GM21576 (cell line): ENCODE measurements at regions not wholly inside any gene's neighbourhood (a gene's known extent, or its start where the extent isn't known, plus 50 kb on each side); places are given as distances from the start of the nearest gene placed in this dataset.

Experiments
- ATAC-seq: cut with Tn5 transposase; IDR thresholded peaks from one replicate; pipeline ENCODE4 v1.9.1; 2021; ENCODE audit warnings: mild to moderate bottlenecking, moderate library complexity; ENCODE audit not compliant: unreplicated experiment

DNA sequence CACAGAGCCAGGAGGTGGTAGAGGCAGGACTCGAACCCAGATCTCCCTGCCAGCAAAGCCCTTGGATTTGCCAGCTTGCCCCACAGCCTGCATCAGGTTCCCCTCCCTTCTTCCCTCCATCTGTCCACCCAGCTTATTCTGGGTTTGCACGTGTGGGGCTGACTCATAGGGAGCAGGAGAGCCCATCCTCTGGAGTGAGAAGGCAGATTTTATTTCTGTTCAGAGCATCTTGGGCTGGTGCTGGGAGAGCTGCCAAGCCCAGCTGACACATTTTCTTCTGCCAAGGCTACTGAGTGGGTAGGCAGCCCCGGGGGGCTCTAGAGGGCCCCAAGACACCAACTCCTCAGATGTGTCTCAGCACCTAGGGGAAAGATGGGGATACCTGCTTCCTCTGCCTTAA lies 106.3 kb upstream of the CRHR1 start:
- no peak for ATAC-seq

DNA sequence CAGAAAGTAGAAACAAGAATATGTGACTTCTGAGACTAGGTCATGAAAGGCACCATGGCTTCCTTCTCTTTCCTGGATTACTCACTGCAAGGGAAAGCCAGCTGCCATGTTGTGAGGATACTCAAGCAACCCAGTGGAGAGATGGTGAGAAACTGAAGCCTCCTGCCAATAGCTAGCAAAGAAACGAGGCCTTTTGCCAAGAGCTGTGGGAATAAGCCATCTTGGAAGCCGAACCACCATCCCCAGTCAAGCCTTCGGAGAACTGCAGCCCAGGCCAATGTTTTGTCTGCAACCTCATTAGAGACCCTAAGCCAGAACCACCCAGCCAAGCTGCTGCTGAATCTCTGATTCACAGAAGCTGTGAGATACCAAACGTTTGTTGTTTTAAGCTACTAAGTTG lies 104.7 kb upstream of the CRHR1 start:
- ATAC-seq: no peak

GRCh38 chr17:45680360-45680759 lies 103.8 kb upstream of the CRHR1 start:
- ATAC-seq: no peak

DNA sequence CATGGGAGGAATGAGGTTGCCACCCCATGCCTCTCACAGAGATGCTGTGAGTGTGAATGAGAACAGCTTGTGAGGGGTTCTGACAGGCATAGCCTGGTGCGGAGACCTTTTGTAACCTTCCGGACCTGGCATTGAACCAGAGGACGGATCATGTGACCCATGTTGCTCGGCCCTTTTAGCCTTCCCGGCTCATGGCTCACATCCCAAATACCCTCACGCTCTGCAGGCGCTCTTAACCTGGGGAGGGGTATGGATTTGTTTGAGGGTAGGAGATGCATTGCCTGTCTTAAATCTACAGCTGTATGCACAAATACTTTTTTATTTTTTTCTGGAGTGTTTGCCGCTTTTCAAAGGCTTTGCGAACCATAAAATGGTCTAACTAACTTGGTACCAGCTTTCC lies 102.4 kb upstream of the CRHR1 start:
- no peak for ATAC-seq

- no peak for ATAC-seq
Measured at GRCh38 chr17:45686250-45686649, 97.9 kb upstream of the CRHR1 start.

GRCh38 chr17:45687594-45687993 lies 96.5 kb upstream of the CRHR1 start:
- ATAC-seq: no peak

GRCh38 chr17:45688353-45688752 lies 95.8 kb upstream of the CRHR1 start:
- ATAC-seq: no peak

- ATAC-seq: no peak
Measured at GRCh38 chr17:45688820-45689219, 95.3 kb upstream of the CRHR1 start.

DNA sequence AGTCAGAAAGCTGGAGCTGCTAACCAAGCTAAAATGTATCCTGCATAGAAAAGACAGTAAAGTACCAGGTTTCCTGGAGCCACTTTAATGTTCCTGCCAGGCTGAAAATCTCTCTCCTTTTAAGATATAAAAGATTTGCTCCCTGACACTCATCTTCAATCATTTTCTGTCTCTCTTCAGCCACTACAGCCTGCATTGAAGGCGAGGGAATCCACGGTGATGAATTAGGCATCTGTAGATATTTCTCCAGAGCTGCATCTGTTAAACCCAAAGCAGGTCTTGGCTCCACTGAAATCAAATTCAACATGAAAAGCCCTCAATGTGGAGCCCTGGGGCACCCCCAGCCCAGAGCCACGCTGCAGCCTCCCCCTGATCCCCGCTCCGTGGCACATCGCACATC lies 94.7 kb upstream of the CRHR1 start:
- ATAC-seq: no peak

- ATAC-seq: no peak
Measured at GRCh38 chr17:45690625-45691275, 93.4 kb upstream of the CRHR1 start.

- ATAC-seq: no peak
Measured at GRCh38 chr17:45692661-45693060, 91.5 kb upstream of the CRHR1 start.

DNA sequence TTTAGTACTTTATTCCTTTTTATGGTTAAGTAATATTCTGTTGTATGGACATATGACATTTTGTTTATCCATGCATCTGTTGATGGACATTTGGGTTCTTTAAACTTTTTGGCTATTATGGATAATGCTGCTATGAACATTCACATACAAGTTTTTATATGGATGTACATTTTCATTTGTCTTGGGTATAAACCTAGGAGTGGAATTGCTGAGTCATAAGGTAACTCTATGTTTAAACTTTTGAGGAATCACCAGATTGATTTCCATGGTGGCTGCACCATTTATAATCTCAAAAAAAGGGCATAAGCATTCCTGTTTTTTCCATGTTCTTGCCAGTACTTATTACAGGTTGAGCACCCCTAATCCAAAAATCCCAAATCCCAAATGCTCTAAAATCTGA lies 90.3 kb upstream of the CRHR1 start:
- ATAC-seq: no peak

- ATAC-seq: no peak
Measured at GRCh38 chr17:45696442-45696841, 87.7 kb upstream of the CRHR1 start.

DNA sequence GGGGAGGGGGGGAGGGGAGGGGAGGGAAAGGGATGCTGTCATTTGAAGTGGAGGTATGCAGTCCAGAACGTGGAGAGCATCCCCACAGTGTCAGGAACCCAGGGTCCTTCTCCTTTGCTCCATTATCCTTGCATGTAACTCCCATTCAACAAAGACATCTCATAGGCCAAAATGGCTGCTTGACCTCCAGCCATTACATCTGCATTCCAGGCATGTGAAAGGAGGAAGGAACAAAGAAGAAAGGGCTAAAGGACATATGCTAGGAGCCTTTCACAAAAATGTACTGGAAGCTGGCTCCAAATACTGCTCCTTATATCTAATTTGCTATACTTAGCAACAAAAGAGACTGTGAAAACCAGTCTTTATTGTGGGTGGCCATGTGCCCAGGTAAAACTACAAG lies 87.0 kb upstream of the CRHR1 start:
- ATAC-seq: no peak

- no peak for ATAC-seq
Measured at GRCh38 chr17:45700171-45701090, 83.7 kb upstream of the CRHR1 start.

DNA sequence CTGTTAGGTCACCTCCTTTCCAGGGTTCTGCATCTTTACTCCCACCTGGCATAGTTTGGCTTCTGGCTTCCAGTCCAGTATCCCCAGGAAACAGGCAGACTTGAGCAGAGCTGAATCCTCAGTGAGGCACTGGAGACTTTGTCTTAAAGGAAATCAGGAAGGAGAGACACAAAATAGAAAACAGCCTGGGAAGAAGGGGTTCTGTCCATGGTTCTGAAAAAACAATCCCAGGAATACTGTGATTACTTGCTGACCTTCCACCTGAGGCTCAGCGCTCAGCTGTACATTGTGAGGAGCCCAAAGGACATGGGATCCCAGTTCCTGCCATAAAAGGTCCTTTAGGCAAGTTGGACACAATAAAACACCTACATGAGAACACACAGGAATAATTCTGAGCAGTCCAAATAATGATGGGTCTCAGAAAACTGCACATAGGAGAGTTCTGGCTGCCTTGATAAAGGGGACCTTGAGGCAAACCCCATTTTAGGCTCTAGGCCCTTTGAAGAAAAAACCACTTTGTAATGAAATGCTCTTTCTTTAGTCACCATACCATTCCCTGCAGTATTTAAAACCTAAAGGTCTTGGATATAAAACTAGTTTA lies 81.4 kb upstream of the CRHR1 start:
- ATAC-seq: no peak

DNA sequence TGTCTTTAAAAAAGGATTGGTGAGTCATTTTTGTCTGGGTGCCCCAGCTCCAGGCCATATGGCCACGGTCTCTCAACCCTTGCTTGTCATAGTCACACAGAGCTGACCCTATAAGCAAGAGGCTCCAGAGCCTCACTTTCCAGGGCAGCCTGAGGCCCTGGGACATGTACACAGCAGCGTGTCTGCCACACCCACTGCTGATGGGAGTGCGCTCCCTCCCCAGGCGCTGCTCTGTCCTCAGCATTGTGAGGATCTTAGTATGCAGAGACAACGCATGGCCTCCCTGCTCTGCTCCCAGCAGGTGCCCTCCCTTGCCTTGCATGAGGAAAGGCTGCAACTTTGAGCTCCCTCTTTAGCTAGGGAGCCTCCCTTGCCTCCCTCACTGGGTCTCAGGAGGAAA lies 80.8 kb upstream of the CRHR1 start:
- no peak for ATAC-seq

- ATAC-seq: no peak
Measured at GRCh38 chr17:45703806-45704205, 80.3 kb upstream of the CRHR1 start.

GRCh38 chr17:45704251-45704650 lies 79.9 kb upstream of the CRHR1 start:
- no peak for ATAC-seq

DNA sequence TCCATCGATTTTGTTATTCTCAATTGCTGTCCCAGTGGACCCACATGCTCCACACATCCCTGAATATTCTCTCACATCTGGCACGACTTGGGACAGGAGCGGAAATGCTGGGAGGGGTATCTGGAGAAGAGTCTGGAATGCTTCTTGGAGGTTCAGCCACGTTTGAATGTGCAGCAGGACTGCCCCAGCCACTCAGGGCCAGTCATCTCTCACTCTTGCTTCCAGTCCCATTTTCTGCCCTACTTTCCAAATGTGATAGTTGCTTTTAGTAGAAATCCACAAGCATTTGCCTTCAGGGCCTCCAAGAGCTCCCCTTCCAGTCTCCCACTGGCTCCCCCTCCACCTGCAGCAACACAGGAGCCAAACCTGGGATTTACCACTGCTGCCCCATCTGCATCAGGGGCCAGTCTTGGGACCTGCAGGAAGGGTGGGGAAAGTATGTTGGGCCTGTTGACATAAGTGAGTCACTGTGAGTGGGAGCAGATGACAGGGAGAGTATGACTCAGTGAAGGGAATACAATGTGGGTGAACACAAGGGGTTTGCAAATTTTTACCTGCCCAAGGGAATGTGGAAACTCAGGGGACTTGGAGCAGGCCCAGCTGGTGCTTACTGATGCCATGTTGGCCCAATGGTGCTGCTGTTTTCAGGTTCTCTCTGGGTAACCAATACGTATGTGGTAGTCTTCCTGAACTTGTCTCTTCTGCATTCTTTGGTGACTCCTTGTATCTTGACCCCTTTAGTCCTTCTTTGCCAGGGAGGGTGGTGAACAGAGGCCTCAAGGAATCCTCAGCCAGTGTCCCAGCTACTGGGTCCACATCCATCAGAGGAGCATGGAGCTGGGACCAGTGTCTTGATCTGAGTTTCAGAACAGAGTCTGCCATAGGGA lies 78.8 kb upstream of the CRHR1 start:
- ATAC-seq: no peak

GRCh38 chr17:45706033-45706432 lies 78.1 kb upstream of the CRHR1 start:
- ATAC-seq: no peak
